ENCODE measurements at regions not wholly inside any gene's neighbourhood (a gene's known extent, or its start where the extent isn't known, plus 50 kb on each side); places are given as distances from the start of the nearest gene placed in this dataset.
"Not testable (repeated sequence)": the region's sequence is repeated elsewhere in the genome, so short reads cannot be mapped to it uniquely, and the experiment has no call there.

DNA sequence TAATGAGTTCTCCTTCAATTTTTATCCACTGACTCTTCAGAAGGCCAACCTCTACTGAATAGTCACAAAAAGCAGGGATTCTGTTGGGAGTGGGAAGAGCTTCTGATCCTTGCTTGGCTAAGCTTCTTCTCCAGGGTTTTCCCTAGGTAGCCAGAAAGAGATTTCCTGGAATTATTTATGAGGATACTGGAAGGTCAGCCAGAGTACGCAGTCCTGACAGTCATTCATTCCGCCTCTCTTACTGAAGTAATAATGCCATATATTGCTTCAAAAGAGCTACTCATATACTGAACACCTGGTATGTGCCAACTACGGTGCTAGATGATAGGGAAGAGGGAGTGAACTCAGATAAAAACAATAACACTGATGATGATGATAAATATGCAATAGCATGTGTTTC is 116.1 kb downstream of the CCDC34 start:
- DNase-seq (ENCODE audit: extremely low read depth in 1 of 11, low read depth in 9 of 11, low spot score in 4 of 11), result no peak

DNA sequence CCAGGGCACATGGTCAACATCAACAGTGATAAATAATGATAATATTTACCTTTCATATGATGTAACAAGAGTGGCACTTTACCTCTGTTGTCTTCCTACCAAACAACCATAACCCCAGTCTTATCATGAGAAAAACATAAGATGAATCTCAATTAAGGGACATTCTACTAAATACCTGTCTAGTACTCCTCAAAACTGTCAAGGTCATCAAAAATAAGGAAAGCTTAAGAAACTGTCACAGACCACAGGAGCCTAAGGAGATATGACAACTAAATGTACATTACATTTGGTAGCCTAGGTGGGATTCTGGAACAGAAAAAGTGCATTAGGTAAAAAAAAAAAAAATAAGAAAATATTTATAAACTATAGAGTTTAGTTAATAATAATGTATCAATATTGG is 118.1 kb downstream of the CCDC34 start:
- DNase-seq (ENCODE audit: extremely low read depth in 1 of 11, low read depth in 9 of 11, low spot score in 4 of 11), result no peak

DNA sequence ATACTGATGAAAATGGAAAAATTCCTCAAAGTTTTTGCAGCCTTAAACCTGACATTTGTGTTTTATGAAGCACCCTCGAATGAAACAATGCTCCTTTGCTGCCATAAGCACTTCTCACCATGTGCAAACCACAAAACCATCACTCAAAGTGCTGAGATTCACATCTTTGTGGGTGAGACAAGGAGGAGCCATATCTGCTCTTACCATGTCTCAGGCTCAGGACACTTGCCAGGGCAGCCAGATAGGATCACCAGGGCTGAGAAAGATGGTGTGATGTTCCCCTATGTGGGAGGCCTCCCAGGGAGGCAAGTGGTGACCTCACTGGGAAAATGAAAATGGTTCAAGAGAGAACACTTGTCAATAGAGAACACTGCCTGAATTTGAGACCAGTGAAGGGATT is 120.4 kb downstream of the CCDC34 start:
- DNase-seq (ENCODE audit: extremely low read depth in 1 of 11, low read depth in 9 of 11, low spot score in 4 of 11), result no peak

DNA sequence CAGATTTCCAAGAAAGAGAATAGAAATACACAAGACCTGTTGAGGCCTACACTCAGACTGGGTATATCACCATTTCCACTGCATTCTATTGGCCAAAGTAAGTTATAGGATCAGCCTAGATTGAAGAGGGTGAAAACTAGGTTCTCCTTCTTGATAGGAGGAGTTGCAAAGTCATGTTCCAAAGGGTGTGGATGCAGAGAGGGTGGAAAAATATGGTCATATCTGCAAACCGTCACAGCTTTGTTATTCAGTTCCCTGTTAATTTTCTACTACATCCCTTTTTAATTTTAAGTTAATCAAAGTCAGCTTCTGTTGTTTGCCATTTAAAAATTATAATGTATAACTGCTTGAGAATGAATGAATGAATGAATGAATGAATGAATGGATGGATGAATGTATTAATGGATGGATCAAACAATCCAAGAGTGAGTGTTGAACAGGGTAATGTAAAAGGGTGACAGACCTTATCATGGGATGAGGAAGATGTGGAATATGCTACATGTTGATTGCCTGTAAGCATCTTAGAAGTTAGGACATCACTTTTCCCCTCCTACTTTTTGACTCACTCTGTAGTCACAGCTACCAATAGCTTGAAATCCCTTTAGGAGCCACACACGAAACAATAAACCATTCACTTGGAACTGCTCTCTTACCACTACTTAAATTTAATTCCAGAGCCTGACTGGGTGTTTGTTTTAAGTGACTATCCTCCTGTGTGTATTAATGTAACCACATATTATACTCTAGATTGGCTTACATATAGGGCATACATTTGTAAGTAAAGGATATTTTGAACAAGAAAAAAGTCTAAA is 121.5 kb downstream of the CCDC34 start:
- no peak for DNase-seq (ENCODE audit: extremely low read depth in 1 of 11, low read depth in 9 of 11, low spot score in 4 of 11)

DNA sequence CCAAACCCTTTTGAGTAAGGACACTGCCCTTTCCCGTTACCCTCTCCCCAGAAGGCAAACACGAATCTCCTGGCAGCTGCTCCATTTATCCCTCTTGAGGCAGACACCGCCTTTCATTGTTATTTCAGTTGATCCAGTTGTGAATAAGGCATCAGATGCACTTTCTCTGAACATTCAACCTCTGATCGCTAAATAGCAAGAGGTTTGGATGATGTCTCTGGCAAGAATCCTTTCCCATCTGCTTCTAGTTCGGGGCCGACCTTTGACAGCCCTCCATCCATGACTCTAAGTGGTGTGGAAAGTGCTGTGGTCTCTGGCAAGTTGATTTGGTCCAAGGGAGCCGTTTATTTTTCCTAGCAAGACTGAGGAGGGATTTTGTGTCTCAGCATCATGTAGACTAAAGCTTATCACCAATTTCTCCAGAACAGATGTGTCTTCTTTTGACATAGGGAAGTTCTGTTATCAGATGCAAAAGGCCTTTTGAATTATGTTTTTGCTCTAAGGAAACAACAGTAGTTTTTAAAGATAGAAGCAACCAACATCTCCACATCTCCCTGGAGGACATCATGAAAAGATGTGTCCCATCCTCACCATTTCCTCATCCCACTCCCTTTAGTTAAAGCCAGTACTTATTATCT is 123.6 kb downstream of the CCDC34 start:
- no peak for DNase-seq (ENCODE audit: extremely low read depth in 1 of 11, low read depth in 9 of 11, low spot score in 4 of 11)

DNA sequence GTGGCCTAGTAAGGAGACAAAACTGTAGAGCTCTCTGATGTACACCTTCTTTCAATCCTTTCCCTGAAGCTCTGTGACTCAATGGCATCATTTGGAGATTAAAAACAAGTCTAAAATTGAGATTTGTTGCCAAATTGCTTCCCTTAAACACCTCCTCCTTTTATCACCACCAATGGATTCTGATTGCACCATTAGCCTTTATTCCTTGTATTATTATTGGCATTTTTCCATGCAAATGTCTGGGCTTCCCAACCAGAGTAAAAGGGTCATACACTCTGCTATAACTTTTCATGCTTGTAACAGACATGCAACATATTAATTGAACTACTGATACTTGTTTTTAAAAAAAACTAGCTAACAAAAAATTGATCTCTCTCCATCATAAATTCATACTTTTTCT is 124.2 kb downstream of the CCDC34 start:
- no peak for DNase-seq (ENCODE audit: extremely low read depth in 1 of 11, low read depth in 9 of 11, low spot score in 4 of 11)

DNA sequence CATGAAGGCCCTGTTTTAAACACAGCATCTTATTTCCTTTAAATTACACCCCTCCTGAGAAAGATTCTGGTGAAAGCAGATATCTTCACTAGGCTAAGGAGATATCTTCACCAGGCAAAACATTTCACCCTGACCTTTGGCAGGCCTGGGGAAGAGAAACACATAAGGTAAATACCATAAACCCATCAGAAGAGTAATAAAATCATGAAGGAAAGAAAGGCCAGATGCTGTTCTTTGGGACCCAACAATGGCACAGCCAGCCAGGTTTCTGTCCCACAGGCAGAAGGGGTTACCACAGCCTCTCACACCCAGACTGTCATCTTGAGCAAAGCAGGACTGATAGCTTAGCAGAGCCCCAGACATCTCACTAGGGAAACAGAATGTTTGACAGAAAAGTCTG is 125.4 kb downstream of the CCDC34 start:
- DNase-seq (ENCODE audit: extremely low read depth in 1 of 11, low read depth in 9 of 11, low spot score in 4 of 11), result no peak

DNA sequence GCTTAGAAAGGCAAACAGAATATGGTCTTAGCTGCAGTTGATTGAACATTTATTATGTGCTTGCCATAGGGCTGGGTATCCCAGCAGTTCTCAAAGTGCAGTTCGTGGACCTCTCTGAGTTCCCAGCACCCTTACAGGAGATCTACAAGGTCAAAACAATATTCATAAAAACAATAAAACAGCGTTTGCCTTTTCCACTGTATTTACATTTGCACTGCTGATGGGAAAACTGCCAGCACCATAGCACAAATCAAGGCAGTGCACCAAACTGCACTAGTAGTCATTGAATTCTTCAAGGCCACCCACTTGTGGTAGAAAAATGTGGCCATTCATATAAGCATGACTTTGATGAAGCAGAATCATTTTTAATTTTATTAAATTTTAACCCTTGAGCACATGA is 128.1 kb downstream of the CCDC34 start:
- DNase-seq (ENCODE audit: extremely low read depth in 1 of 11, low read depth in 9 of 11, low spot score in 4 of 11), result no peak

DNA sequence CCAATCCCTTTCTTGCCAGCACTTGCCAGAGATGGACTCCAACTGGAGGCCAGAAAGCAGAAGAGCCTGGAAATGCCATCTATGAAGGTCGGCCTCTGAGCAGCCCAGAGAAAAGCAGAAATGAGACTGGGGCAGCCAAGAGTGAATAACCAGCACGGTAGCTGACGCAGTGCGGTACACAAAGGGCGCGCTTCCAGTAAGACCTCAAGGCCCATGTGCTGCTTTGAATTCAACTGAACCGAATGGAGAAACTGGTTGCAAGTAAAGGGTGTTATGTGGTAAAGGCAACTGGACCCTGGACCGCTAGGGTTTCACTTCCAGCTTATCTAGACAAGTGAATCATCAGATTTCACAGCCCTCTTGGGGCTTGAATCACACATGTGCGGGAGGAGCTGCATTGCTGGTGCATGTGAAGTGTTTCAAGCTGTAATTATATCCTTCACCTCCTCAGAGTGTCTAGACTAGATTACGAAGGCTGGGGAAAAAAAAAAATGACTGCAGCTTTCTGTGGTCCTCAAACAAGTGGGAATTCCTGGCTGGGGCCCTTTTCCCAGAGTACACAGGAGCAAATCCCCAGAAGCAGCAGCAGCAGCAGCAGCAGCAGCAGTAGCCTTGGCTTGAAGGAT is 128.9 kb downstream of the CCDC34 start:
- no peak for DNase-seq (ENCODE audit: extremely low read depth in 1 of 11, low read depth in 9 of 11, low spot score in 4 of 11)

DNA sequence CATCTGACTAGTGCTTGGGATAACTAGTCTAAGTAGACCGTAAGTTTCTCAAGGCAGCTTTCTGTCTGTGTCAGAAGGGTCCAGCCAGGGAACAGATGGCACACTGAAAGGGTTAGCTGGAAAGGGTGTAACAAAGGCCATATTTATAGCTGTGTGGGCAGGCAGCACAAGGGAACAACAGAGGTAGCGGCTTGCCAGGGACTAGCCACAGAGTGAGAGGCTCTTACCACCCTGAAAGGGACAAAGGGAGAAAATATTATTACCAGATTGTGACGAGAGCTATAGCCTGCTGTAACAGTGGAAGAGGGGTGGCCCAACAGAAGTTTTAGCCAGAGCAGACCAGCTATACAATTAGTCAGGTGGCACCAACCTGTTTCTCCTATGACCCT is 129.4 kb downstream of the CCDC34 start:
- DNase-seq (ENCODE audit: extremely low read depth in 1 of 11, low read depth in 9 of 11, low spot score in 4 of 11), result no peak

DNA sequence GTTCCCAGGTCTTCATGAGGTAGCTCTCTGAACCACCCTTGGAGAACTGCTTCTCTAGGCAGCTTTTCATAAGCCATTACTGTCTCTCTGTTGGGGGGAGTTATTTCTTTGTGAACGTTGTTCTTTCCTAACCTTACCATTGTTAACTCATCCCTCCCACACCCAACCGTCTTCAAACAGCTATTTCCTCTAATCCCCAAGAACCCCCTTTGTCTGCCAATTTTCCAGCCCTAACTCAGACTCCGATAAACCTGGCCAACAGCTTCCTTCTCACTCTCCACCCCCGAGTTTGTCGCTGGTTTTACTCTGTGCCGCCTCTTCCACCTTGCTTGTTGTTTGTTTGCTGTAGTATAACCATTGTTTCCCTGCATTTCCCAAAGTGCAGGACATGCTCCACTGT is 131.5 kb downstream of the CCDC34 start:
- no peak for DNase-seq (ENCODE audit: extremely low read depth in 1 of 11, low read depth in 9 of 11, low spot score in 4 of 11)

DNA sequence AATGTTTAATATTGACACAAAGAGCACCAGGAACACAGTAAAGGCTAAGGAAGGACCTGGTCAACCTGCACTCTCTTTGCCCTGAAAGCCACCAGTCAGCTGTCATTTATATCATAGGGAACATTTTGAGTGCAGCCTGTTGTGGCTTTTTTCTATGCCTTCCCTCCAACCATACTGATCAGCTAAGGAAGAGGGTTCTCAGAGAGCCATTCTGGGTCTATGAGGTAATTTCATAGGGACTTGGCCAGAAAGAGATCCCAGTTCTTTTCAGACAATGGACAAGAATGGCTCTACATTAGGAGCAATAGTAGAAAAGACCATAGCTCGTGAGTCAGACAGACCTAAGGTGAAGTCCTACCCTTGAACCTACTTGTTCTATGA is 132.8 kb downstream of the CCDC34 start:
- DNase-seq (ENCODE audit: extremely low read depth in 1 of 11, low read depth in 9 of 11, low spot score in 4 of 11), result no peak

DNA sequence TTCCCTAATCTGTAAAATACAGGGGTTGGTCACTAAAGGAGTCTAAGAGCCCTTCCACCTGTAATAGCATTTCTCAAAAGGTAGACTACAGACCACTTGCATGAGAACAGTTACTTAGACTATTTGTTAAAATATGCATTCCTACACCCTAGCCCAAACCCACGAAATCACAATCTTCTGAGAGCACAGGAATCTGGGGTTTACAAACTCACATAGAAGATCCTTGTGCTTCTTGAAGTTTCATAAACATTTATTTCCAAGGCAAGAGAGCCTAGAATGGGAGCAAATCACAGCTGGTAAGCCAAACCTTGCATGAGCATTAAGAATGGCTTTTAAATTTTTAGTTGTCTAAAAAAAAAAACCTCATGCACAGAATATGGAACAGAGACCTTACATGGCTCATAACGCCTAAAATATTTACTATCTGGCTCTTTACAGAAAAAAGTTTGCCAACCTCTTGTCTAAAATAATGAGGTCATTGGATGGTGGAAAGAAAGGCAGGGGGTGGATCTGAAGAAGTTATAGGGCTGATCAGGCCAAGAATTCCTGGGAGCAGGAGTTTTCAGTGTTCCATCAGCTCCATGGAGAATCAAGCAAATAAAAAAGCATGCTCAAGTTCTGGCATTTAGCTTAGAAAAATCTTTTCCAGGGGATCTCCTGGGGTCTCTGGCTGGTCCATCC is 133.4 kb downstream of the CCDC34 start:
- no peak for DNase-seq (ENCODE audit: extremely low read depth in 1 of 11, low read depth in 9 of 11, low spot score in 4 of 11)

DNA sequence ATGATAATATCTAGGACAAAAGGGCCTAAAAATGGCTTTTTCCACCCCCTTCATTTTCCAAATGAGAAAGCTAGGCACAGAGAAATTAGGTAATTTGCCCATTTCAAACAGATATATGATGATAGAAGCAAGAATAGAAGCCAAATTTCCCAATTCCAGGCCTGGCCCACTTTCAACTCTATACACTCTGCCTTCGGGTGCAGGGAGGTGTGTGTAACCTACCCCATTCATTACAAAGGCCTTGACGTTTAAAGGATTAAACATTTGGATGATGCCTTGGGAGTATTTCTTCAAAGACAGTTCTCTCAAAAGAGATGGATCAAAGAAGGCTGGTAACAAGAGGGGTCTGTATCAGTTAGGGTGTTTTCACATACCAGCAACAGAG is 134.1 kb downstream of the CCDC34 start:
- no peak for DNase-seq (ENCODE audit: extremely low read depth in 1 of 11, low read depth in 9 of 11, low spot score in 4 of 11)

DNA sequence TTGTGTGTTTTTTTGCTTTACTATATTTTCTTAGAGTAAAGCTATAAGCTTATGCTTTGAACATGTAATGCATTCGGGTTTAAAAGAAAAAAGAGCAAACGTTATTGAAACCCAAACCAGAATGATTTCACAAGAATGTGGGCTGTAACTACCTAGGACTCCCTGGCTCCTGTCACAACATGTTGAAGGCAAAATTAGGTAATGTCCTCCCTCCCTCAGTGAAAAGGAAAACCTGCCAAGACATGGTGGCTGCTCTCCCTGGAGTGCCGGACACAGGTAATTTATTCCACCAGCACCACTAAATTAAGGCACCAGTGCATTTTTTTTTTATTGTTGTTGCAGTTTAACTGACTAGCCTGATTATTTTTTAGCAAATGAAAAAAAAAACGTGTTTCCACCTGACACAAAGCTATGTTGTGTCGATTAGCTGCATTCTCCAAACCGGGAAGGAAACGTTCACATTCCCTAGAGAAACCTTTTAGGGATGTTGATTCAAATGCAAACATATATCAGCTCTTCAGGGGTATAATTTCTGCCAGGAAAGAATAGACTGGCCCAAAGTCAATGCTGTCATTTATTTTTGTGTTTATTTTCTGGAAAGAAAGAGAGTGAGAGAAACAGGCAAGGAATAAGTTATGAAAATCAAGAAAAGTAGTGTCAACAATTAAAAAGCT is 134.6 kb downstream of the CCDC34 start:
- no peak for DNase-seq (ENCODE audit: extremely low read depth in 1 of 11, low read depth in 9 of 11, low spot score in 4 of 11)

DNA sequence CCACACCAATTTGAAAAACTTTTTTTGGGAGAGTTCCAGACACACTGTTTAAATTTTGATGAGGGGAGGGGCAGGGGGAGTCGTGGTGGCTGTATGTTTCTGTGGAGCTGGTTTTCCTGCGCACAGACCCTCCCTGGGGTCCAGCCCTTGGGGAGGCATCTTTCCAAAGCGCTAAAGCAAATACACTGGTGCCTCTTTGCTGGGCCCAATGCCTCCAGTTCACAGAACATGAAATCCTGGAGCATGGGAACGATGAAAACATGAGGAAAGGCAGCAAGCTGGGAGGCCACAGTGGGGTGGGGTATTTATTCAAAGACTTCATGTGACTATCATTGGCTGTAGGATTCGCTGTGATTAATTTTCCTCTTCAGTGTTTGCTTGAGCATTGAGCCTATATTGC is 135.3 kb downstream of the CCDC34 start:
- no peak for DNase-seq (ENCODE audit: extremely low read depth in 1 of 11, low read depth in 9 of 11, low spot score in 4 of 11)

DNA sequence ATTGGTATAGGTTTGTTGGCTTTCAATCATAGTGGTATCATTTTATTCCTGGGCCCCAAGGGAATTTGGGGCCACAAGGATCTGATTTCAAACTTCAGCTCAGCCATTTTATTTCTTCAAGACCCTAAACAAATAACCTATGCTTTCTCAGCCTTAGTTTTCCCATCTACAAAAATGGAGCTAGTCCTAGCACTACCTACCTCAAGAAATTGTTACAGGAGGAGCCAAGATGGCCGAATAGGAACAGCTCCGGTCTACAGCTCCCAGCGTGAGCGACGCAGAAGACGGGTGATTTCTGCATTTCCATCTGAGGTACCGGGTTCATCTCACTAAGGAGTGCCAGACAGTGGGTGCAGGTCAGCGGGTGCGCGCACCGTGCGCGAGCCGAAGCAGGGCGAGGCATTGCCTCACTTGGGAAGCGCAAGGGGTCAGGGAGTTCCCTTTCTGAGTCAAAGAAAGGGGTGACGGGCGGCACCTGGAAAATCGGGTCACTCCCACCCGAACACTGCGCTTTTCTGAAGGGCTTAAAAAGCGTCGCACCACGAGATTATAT is 143.5 kb downstream of the CCDC34 start:
- DNase-seq (ENCODE audit: extremely low read depth in 1 of 11, low read depth in 9 of 11, low spot score in 4 of 11), result not testable (repeated sequence)

DNA sequence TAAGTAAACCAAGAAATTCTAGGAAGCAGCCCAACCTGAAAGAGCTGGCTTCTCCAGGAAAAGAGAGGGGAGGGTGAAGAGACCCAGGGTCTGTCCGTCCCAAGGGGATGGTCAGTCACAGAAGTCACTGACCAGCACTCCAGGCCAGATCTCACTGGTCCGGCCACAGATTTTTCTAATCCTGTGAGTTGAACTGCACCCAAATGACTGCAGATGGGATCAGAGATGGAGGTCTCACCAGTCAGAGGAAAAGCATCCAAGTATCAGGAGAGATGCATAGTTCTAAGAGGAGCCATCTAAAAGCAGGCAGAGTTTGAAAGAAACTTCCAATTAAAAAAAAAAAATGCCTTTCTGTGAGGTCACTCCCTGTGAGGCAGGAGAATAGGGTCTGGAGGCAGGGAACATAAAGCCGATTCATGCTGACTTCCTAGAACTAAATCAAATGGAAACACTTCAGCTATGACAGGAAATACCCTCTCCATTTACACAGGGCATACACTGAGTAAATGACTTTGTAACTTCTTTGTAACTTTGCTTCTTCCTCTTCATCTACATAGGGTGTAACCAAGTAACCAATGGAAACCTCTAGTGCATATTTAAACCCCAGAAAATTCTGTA is 144.5 kb downstream of the CCDC34 start:
- no peak for DNase-seq (ENCODE audit: extremely low read depth in 1 of 11, low read depth in 9 of 11, low spot score in 4 of 11)

DNA sequence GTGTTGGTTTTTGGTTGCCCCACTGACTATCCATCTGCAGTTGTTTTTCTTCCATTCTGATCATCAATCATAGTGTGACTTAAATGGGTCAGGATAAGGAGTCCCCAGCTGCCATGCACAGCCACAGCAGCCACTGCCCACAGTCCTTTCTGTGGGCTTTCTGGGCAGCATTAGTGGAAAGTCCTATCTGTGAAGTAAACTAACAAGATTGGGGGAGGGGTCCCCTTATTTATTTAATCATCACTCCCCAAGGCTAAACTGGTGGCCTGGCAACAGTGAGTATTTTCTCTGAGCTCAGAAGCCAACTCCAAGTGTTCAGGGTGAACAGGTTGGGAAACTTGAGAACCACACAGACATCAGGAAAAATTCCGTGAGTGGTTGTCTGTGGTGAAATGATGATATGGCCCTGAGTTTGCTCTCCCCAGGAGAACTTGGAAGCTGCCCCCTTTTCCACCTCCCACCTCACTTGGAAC is 145.0 kb downstream of the CCDC34 start:
- no peak for DNase-seq (ENCODE audit: extremely low read depth in 1 of 11, low read depth in 9 of 11, low spot score in 4 of 11)

All from renal cortex interstitium (tissue), 11 donors.